ENCODE measurements at regions not wholly inside any gene's neighbourhood (a gene's known extent, or its start where the extent isn't known, plus 50 kb on each side); places are given as distances from the start of the nearest gene placed in this dataset.
A peak's percentile ranks its signal among the peaks of the same experiment; 100 is the strongest.

GRCh38 chr2:188003800-188004199, 287.9 kb upstream of the GULP1 start:
- Histone ChIP-seq H3K9ac (ENCODE audit: low read depth in 1 of 2, low read length in 2 of 2) (no peak overlapping the region), H3K36me3 (ENCODE audit: control insufficient read depth in 4 of 4, insufficient read depth in 3 of 4, low read depth in 1 of 4, low read length in 3 of 4) (no peaks in the 10 kb centered on the region), H3K27me3 (ENCODE audit: control insufficient read depth in 4 of 4, insufficient read depth in 4 of 4, low read length in 3 of 4) (no peaks in the 10 kb centered on the region), H3K9me3 (ENCODE audit: control insufficient read depth in 4 of 4, low read length in 3 of 4) (no peaks in the 10 kb centered on the region), H3K4me3 (ENCODE audit: low read depth in 1 of 3, low read length in 3 of 3) (no peak overlapping the region), H3K27ac (ENCODE audit: low read depth in 1 of 2, low read length in 2 of 2) (no peak overlapping the region), H3K4me1 (ENCODE audit: control insufficient read depth in 4 of 4, insufficient read depth in 4 of 4, low read length in 3 of 4) (no peaks in the 10 kb centered on the region)
- DNase-seq (ENCODE audit: low spot score) = no peak
- no peak for TF ChIP-seq REST (IDR thresholded peaks at IDR 0.05)
- TF ChIP-seq MAX (IDR thresholded peaks at IDR 0.05) = no peak
- peak; percentile 54 to 67 for TF ChIP-seq HNF4A (conservative IDR thresholded peaks at IDR 0.05)
- TF ChIP-seq GABPA (IDR thresholded peaks at IDR 0.05 in 1 of 2, conservative IDR thresholded peaks at IDR 0.05 in 1 of 2) = no peak
- no peak for TF ChIP-seq JUND (IDR thresholded peaks at IDR 0.05)
- TF ChIP-seq HNF4G (IDR thresholded peaks at IDR 0.05) = peak; percentile 37
- TF ChIP-seq TAF1 (conservative IDR thresholded peaks at IDR 0.05) = no peak
- no peak for TF ChIP-seq CTCF (IDR thresholded peaks at IDR 0.05; ENCODE audit: low read depth, low read length, missing input control)
- no peak for TF ChIP-seq FOXA1 (IDR thresholded peaks at IDR 0.05)
- no peak for TF ChIP-seq NR2F2 (IDR thresholded peaks at IDR 0.05)
- no peak for TF ChIP-seq ATF3 (IDR thresholded peaks at IDR 0.05)
- no peak for TF ChIP-seq YY1 (IDR thresholded peaks at IDR 0.05)
- no peak for TF ChIP-seq EGR1 (IDR thresholded peaks at IDR 0.05; ENCODE audit: low read depth in 2 of 2)
- no peak for TF ChIP-seq RXRA (IDR thresholded peaks at IDR 0.05)
- TF ChIP-seq SP1 (IDR thresholded peaks at IDR 0.05) = peak; percentile 34
- TF ChIP-seq RAD21 (IDR thresholded peaks at IDR 0.05) = no peak
- WGBS = 16% methylated on average over 2 of the region's 2 CpGs

- H3K27ac ChIP-seq (ENCODE audit: low read depth in 1 of 2, low read length in 2 of 2) = no peak overlapping the region
- no peaks in the 10 kb centered on the region for H3K9me3 ChIP-seq (ENCODE audit: control insufficient read depth in 4 of 4, low read length in 3 of 4)
- no peaks in the 10 kb centered on the region for H3K4me1 ChIP-seq (ENCODE audit: control insufficient read depth in 4 of 4, insufficient read depth in 4 of 4, low read length in 3 of 4)
- TF ChIP-seq SP1 (IDR thresholded peaks at IDR 0.05) = no peak
- TF ChIP-seq ATF3 (IDR thresholded peaks at IDR 0.05) = no peak
- TF ChIP-seq YY1 (IDR thresholded peaks at IDR 0.05) = no peak
- TF ChIP-seq TAF1 (conservative IDR thresholded peaks at IDR 0.05) = no peak
- no peak overlapping the region for H3K9ac ChIP-seq (ENCODE audit: low read depth in 1 of 2, low read length in 2 of 2)
- no peaks in the 10 kb centered on the region for H3K27me3 ChIP-seq (ENCODE audit: control insufficient read depth in 4 of 4, insufficient read depth in 4 of 4, low read length in 3 of 4)
- H3K36me3 ChIP-seq (ENCODE audit: control insufficient read depth in 4 of 4, insufficient read depth in 3 of 4, low read depth in 1 of 4, low read length in 3 of 4) = no peaks in the 10 kb centered on the region
- no peak for DNase-seq (ENCODE audit: low spot score)
- no peak overlapping the region for H3K4me3 ChIP-seq (ENCODE audit: low read depth in 1 of 3, low read length in 3 of 3)
Measured at GRCh38 chr2:188013767-188014166, 277.9 kb upstream of the GULP1 start.

All from liver (tissue), 8 donors.